ENCODE measurements at regions not wholly inside any gene's neighbourhood (a gene's known extent, or its start where the extent isn't known, plus 50 kb on each side); places are given as distances from the start of the nearest gene placed in this dataset.

- H3K36me3 ChIP-seq (ENCODE audit: low read length): no peaks in the 10 kb centered on the region
- no peaks in the 10 kb centered on the region for H4K20me1 ChIP-seq (ENCODE audit: low read depth, low read length)
- no peaks in the 10 kb centered on the region for H3F3A ChIP-seq (ENCODE audit: insufficient read depth)
- no peak overlapping the region for H3K9ac ChIP-seq (ENCODE audit: low read length)
- no peaks in the 10 kb centered on the region for H3K79me2 ChIP-seq (ENCODE audit: insufficient read depth, low read length)
- TF ChIP-seq CTCF (IDR thresholded peaks at IDR 0.05; ENCODE audit: insufficient read depth, low read length, poor library complexity, severe bottlenecking) (no peak), EZH2phosphoT487 (conservative IDR thresholded peaks at IDR 0.05; ENCODE audit: low read length) (no peak)
- no peak overlapping the region for H3K4me2 ChIP-seq (ENCODE audit: low read depth, low read length, poor library complexity, severe bottlenecking)
- H3K27me3 ChIP-seq (ENCODE audit: low read length): no peaks in the 10 kb centered on the region
- H3K27ac ChIP-seq (ENCODE audit: low read depth, low read length): no peak overlapping the region
- no peaks in the 10 kb centered on the region for H3K9me3 ChIP-seq (ENCODE audit: insufficient read depth, low read length)
- no peak overlapping the region for H3K4me3 ChIP-seq (ENCODE audit: insufficient read depth, low read length, poor library complexity, severe bottlenecking)
- no peaks in the 10 kb centered on the region for H3K9me2 ChIP-seq (replicated peaks; ENCODE audit: insufficient read depth, low read length)
- no peak overlapping the region for H2AFZ ChIP-seq (ENCODE audit: low read depth, low read length, severe bottlenecking)
Observed at GRCh38 chr3:146991907-146992306, 386.8 kb upstream of the PLSCR5 start.

GRCh38 chr3:146975476-146975875, 370.3 kb upstream of the PLSCR5 start:
- no peak for TF ChIP-seq EZH2phosphoT487 (conservative IDR thresholded peaks at IDR 0.05; ENCODE audit: low read length)
- no peak for TF ChIP-seq CTCF (IDR thresholded peaks at IDR 0.05; ENCODE audit: insufficient read depth, low read length, poor library complexity, severe bottlenecking)
- Histone ChIP-seq H3K79me2 (ENCODE audit: insufficient read depth, low read length) (no peaks in the 10 kb centered on the region), H3K4me3 (ENCODE audit: insufficient read depth, low read length, poor library complexity, severe bottlenecking) (no peak overlapping the region), H3K9ac (ENCODE audit: low read length) (no peak overlapping the region), H3K36me3 (ENCODE audit: low read length) (no peaks in the 10 kb centered on the region), H3K9me2 (replicated peaks; ENCODE audit: insufficient read depth, low read length) (no peaks in the 10 kb centered on the region), H3K4me2 (ENCODE audit: low read depth, low read length, poor library complexity, severe bottlenecking) (no peak overlapping the region), H4K20me1 (ENCODE audit: low read depth, low read length) (no peaks in the 10 kb centered on the region), H3K27ac (ENCODE audit: low read depth, low read length) (no peak overlapping the region), H3K27me3 (ENCODE audit: low read length) (no peaks in the 10 kb centered on the region), H3F3A (ENCODE audit: insufficient read depth) (no peaks in the 10 kb centered on the region), H3K9me3 (ENCODE audit: insufficient read depth, low read length) (no peaks in the 10 kb centered on the region), H2AFZ (ENCODE audit: low read depth, low read length, severe bottlenecking) (no peak overlapping the region)

- no peaks in the 10 kb centered on the region for H3K9me3 ChIP-seq (ENCODE audit: insufficient read depth, low read length)
- no peaks in the 10 kb centered on the region for H3K27me3 ChIP-seq (ENCODE audit: low read length)
- no peaks in the 10 kb centered on the region for H3F3A ChIP-seq (ENCODE audit: insufficient read depth)
- no peak overlapping the region for H3K9ac ChIP-seq (ENCODE audit: low read length)
- no peaks in the 10 kb centered on the region for H3K79me2 ChIP-seq (ENCODE audit: insufficient read depth, low read length)
- no peaks in the 10 kb centered on the region for H3K36me3 ChIP-seq (ENCODE audit: low read length)
- TF ChIP-seq EZH2phosphoT487 (conservative IDR thresholded peaks at IDR 0.05; ENCODE audit: low read length) (no peak), CTCF (IDR thresholded peaks at IDR 0.05; ENCODE audit: insufficient read depth, low read length, poor library complexity, severe bottlenecking) (no peak)
- H4K20me1 ChIP-seq (ENCODE audit: low read depth, low read length): no peaks in the 10 kb centered on the region
- no peak overlapping the region for H3K27ac ChIP-seq (ENCODE audit: low read depth, low read length)
- H3K4me3 ChIP-seq (ENCODE audit: insufficient read depth, low read length, poor library complexity, severe bottlenecking): no peak overlapping the region
- no peak overlapping the region for H2AFZ ChIP-seq (ENCODE audit: low read depth, low read length, severe bottlenecking)
- H3K4me2 ChIP-seq (ENCODE audit: low read depth, low read length, poor library complexity, severe bottlenecking): no peak overlapping the region
- no peaks in the 10 kb centered on the region for H3K9me2 ChIP-seq (replicated peaks; ENCODE audit: insufficient read depth, low read length)
Observed at GRCh38 chr3:146975032-146975431, 369.9 kb upstream of the PLSCR5 start.
